ENCODE measurements at regions not wholly inside any gene's neighbourhood (a gene's known extent, or its start where the extent isn't known, plus 50 kb on each side); places are given as distances from the start of the nearest gene placed in this dataset.

GRCh38 chr10:85545874-85546273 lies 820.7 kb downstream of the GRID1 start:
- DNase-seq (ENCODE audit: low read depth), result no peak

- no peak for DNase-seq (ENCODE audit: low read depth)
Observed at GRCh38 chr10:85547460-85548023, 819.1 kb downstream of the GRID1 start.

GRCh38 chr10:85548034-85548433 lies 818.6 kb downstream of the GRID1 start:
- DNase-seq (ENCODE audit: low read depth), result peak; percentile 13
